WTC11 (cell line): ENCODE measurements at regions not wholly inside any gene's neighbourhood (a gene's known extent, or its start where the extent isn't known, plus 50 kb on each side); places are given as distances from the start of the nearest gene placed in this dataset.

Experiments used
- ELF4 ChIP-seq: sonication (generic); formaldehyde crosslinking; IDR thresholded peaks from 2 replicates; pipeline ENCODE4 v1.8.1; 2022; ENCODE audit warnings: low read depth, mild to moderate bottlenecking, moderate library complexity, missing genetic modification reagents
- NR3C1 ChIP-seq: sonication (generic); formaldehyde crosslinking; conservative IDR thresholded peaks from 2 replicates; pipeline ENCODE4 v1.8.1; 2023; ENCODE audit warnings: low read depth, mild to moderate bottlenecking, missing genetic modification reagents
- OVOL2 ChIP-seq: fragments of 250-450 bp; sonication (Bioruptor Pico); IDR thresholded peaks from 2 replicates; pipeline ENCODE4 v1.9.0; 2021; ENCODE audit warnings: mild to moderate bottlenecking, borderline replicate concordance
- SOX15 ChIP-seq: fragments of 250-450 bp; sonication (Bioruptor Pico); IDR thresholded peaks from 2 replicates; pipeline ENCODE4 v1.9.0; 2021; ENCODE audit warnings: mild to moderate bottlenecking
- ZNF138 ChIP-seq: sonication (generic); formaldehyde crosslinking; conservative IDR thresholded peaks from 2 replicates; pipeline ENCODE4 v1.8.1; 2022; ENCODE audit warnings: mild to moderate bottlenecking, moderate library complexity, missing genetic modification reagents
- TF ChIP-seq, protein P1 (sequence below): sonication (generic); formaldehyde crosslinking; IDR thresholded peaks from 2 replicates; pipeline ENCODE4 v1.8.0; 2022; ENCODE audit warnings: mild to moderate bottlenecking, missing genetic modification reagents
- TF ChIP-seq, protein P2 (sequence below): fragments of 200-600 bp; IDR thresholded peaks from 2 replicates; pipeline ENCODE4 v1.8.0; 2022; ENCODE audit warnings: antibody characterized with exemption
- TF ChIP-seq, protein P3 (sequence below): sonication (generic); formaldehyde crosslinking; IDR thresholded peaks from 2 replicates; pipeline ENCODE4 v1.8.0; 2022; ENCODE audit warnings: mild to moderate bottlenecking, missing genetic modification reagents
- TF ChIP-seq, protein P4 (sequence below): fragments of 250-450 bp; sonication (Bioruptor Pico); IDR thresholded peaks from 2 replicates; pipeline ENCODE4 v1.9.0; 2021; ENCODE audit warnings: mild to moderate bottlenecking, borderline replicate concordance
- TF ChIP-seq, protein P5 (sequence below): sonication (generic); formaldehyde crosslinking; IDR thresholded peaks from 2 replicates; pipeline ENCODE4 v1.8.0; 2022; ENCODE audit warnings: mild to moderate bottlenecking, missing genetic modification reagents

DNA sequence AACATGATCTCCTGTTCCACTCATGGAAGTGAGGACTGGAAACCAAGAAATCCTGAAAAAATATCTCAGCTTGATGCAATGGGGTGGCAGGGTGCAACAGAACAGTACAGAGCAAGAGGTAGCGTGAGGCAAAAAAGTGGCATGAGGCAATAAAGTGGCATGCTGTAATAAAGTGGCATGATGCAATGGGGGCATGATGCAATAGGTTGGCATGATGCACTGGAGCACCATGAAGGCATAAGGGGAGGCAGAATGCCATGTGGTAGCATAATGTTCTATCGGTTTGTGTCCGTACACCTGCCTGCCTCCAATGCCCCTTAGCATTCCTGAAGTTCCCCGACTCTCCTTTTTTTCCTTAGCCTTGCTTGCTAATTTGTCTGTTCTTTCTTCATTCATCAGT is 648.4 kb downstream of the TMEM182 start:
- TF ChIP-seq, protein P1, sequence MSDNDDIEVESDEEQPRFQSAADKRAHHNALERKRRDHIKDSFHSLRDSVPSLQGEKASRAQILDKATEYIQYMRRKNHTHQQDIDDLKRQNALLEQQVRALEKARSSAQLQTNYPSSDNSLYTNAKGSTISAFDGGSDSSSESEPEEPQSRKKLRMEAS, result no peak
- TF ChIP-seq, protein P2, sequence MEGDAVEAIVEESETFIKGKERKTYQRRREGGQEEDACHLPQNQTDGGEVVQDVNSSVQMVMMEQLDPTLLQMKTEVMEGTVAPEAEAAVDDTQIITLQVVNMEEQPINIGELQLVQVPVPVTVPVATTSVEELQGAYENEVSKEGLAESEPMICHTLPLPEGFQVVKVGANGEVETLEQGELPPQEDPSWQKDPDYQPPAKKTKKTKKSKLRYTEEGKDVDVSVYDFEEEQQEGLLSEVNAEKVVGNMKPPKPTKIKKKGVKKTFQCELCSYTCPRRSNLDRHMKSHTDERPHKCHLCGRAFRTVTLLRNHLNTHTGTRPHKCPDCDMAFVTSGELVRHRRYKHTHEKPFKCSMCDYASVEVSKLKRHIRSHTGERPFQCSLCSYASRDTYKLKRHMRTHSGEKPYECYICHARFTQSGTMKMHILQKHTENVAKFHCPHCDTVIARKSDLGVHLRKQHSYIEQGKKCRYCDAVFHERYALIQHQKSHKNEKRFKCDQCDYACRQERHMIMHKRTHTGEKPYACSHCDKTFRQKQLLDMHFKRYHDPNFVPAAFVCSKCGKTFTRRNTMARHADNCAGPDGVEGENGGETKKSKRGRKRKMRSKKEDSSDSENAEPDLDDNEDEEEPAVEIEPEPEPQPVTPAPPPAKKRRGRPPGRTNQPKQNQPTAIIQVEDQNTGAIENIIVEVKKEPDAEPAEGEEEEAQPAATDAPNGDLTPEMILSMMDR, result no peak
- TF ChIP-seq, protein P3, sequence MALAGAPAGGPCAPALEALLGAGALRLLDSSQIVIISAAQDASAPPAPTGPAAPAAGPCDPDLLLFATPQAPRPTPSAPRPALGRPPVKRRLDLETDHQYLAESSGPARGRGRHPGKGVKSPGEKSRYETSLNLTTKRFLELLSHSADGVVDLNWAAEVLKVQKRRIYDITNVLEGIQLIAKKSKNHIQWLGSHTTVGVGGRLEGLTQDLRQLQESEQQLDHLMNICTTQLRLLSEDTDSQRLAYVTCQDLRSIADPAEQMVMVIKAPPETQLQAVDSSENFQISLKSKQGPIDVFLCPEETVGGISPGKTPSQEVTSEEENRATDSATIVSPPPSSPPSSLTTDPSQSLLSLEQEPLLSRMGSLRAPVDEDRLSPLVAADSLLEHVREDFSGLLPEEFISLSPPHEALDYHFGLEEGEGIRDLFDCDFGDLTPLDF (CRISPR knock-in tag), result no peak
- TF ChIP-seq, protein P4, sequence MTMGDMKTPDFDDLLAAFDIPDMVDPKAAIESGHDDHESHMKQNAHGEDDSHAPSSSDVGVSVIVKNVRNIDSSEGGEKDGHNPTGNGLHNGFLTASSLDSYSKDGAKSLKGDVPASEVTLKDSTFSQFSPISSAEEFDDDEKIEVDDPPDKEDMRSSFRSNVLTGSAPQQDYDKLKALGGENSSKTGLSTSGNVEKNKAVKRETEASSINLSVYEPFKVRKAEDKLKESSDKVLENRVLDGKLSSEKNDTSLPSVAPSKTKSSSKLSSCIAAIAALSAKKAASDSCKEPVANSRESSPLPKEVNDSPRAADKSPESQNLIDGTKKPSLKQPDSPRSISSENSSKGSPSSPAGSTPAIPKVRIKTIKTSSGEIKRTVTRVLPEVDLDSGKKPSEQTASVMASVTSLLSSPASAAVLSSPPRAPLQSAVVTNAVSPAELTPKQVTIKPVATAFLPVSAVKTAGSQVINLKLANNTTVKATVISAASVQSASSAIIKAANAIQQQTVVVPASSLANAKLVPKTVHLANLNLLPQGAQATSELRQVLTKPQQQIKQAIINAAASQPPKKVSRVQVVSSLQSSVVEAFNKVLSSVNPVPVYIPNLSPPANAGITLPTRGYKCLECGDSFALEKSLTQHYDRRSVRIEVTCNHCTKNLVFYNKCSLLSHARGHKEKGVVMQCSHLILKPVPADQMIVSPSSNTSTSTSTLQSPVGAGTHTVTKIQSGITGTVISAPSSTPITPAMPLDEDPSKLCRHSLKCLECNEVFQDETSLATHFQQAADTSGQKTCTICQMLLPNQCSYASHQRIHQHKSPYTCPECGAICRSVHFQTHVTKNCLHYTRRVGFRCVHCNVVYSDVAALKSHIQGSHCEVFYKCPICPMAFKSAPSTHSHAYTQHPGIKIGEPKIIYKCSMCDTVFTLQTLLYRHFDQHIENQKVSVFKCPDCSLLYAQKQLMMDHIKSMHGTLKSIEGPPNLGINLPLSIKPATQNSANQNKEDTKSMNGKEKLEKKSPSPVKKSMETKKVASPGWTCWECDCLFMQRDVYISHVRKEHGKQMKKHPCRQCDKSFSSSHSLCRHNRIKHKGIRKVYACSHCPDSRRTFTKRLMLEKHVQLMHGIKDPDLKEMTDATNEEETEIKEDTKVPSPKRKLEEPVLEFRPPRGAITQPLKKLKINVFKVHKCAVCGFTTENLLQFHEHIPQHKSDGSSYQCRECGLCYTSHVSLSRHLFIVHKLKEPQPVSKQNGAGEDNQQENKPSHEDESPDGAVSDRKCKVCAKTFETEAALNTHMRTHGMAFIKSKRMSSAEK (CRISPR knock-in tag), result no peak
- TF ChIP-seq OVOL2 (CRISPR knock-in tag) (no peak), ELF4 (CRISPR knock-in tag) (no peak), SOX15 (CRISPR knock-in tag) (no peak), NR3C1 (CRISPR knock-in tag) (no peak), ZNF138 (CRISPR knock-in tag) (no peak)
- TF ChIP-seq, protein P5, sequence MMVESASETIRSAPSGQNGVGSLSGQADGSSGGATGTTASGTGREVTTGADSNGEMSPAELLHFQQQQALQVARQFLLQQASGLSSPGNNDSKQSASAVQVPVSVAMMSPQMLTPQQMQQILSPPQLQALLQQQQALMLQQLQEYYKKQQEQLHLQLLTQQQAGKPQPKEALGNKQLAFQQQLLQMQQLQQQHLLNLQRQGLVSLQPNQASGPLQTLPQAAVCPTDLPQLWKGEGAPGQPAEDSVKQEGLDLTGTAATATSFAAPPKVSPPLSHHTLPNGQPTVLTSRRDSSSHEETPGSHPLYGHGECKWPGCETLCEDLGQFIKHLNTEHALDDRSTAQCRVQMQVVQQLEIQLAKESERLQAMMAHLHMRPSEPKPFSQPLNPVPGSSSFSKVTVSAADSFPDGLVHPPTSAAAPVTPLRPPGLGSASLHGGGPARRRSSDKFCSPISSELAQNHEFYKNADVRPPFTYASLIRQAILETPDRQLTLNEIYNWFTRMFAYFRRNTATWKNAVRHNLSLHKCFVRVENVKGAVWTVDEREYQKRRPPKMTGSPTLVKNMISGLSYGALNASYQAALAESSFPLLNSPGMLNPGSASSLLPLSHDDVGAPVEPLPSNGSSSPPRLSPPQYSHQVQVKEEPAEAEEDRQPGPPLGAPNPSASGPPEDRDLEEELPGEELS (CRISPR knock-in tag), result no peak
